Type B pancreatic cell (in vitro differentiated cells): ENCODE measurements at regions not wholly inside any gene's neighbourhood (a gene's known extent, or its start where the extent isn't known, plus 50 kb on each side); places are given as distances from the start of the nearest gene placed in this dataset.
A peak's percentile ranks its signal among the peaks of the same experiment; 100 is the strongest.

Experiments
- DNase-seq: peaks from one replicate; pipeline ENCODE4 v3.0.0; 2021; ENCODE audit warnings: mixed read lengths; ENCODE audit not compliant: unreplicated experiment; ENCODE audit errors: extremely low spot score
- H3K27ac Mint-ChIP-seq: 2 replicates; pipeline ENCODE4 v1.8.0; 2021; ENCODE audit warnings: mild to moderate bottlenecking, mixed read lengths
- H3K27me3 Mint-ChIP-seq: 2 replicates; pipeline ENCODE4 v1.8.0; 2021; ENCODE audit warnings: mixed read lengths
- H3K36me3 Mint-ChIP-seq: 2 replicates; pipeline ENCODE4 v1.8.0; 2021; ENCODE audit warnings: mixed read lengths
- H3K4me1 Mint-ChIP-seq: one replicate; pipeline ENCODE4 v1.8.0; 2021; ENCODE audit warnings: mixed read lengths; ENCODE audit not compliant: unreplicated experiment
- H3K4me3 Mint-ChIP-seq: 2 replicates; pipeline ENCODE4 v1.8.0; 2021; ENCODE audit warnings: mild to moderate bottlenecking, mixed read lengths
- H3K9me3 Mint-ChIP-seq: 2 replicates; pipeline ENCODE4 v1.8.0; 2021; ENCODE audit warnings: mixed read lengths
- CTCF ChIP-seq: fragments of 200-600 bp; sonication (generic); conservative IDR thresholded peaks from 2 replicates; pipeline ENCODE4 v1.5.0; 2021; ENCODE audit warnings: antibody characterized with exemption, mild to moderate bottlenecking

DNA sequence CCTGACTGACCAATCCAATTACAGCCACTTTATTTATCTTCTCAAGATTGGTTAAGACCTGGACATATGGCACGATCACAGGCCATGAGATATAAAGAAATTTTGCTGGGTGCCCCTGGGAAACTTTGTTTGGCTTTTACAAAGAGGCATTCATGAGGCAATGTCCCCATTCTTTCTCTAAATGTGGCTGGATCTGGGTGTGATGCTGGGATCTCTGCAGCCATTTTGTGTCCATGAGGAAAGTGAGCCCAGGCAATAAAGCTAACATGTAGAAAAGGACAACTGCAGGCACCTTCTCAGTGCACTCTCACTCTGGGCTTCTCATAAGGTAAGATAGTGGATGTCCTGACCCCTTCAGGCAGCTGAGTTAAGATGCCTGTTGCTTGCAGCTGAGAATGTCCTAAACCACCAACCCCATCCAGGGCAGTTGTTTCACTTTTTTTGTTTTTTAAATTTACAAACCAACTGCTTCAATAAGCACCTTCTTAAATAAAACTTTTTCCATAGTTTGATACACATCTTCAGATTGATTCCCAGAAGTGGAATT, 372.3 kb downstream of the MIAT start:
- Mint-ChIP-seq H3K9me3 (no peaks in the 10 kb centered on the region), H3K27ac (no peak overlapping the region), H3K36me3 (no peaks in the 10 kb centered on the region), H3K27me3 (peaks cover 42% of the 10 kb centered on the region), H3K4me1 (peaks cover 5% of the 10 kb centered on the region), H3K4me3 (no peak overlapping the region)
- DNase-seq, result no peak
- no peak for TF ChIP-seq CTCF

- Mint-ChIP-seq H3K4me1 (peaks cover 5% of the 10 kb centered on the region), H3K4me3 (no peak overlapping the region), H3K9me3 (no peaks in the 10 kb centered on the region), H3K27ac (no peak overlapping the region), H3K27me3 (peaks cover 35% of the 10 kb centered on the region), H3K36me3 (no peaks in the 10 kb centered on the region)
- peak; percentile 63 for TF ChIP-seq CTCF
- DNase-seq, result no peak
Observed at GRCh38 chr22:27032091-27032761, 374.8 kb downstream of the MIAT start.

- Mint-ChIP-seq H3K27ac (no peak overlapping the region), H3K4me1 (peaks cover 16% of the 10 kb centered on the region), H3K27me3 (peaks cover 24% of the 10 kb centered on the region), H3K4me3 (no peak overlapping the region), H3K9me3 (no peaks in the 10 kb centered on the region), H3K36me3 (no peaks in the 10 kb centered on the region)
- no peak for TF ChIP-seq CTCF
- DNase-seq, result no peak
Observed at GRCh38 chr22:27041745-27042310, 384.4 kb downstream of the MIAT start.

GRCh38 chr22:27043262-27043661, 385.9 kb downstream of the MIAT start:
- Mint-ChIP-seq H3K9me3 (no peaks in the 10 kb centered on the region), H3K4me3 (no peak overlapping the region), H3K27me3 (peaks cover 24% of the 10 kb centered on the region), H3K4me1 (peaks cover 16% of the 10 kb centered on the region), H3K36me3 (no peaks in the 10 kb centered on the region), H3K27ac (no peak overlapping the region)
- no peak for DNase-seq
- TF ChIP-seq CTCF, result no peak

- no peak overlapping the region for H3K27ac Mint-ChIP-seq
- peaks cover 25% of the 10 kb centered on the region for H3K27me3 Mint-ChIP-seq
- no peak for DNase-seq
Observed at GRCh38 chr22:27045103-27045947, 387.9 kb downstream of the MIAT start.

More at GRCh38 chr22:27045103-27045947, 387.9 kb downstream of the MIAT start:
- Mint-ChIP-seq H3K4me1 (peaks cover 16% of the 10 kb centered on the region), H3K4me3 (no peak overlapping the region), H3K36me3 (no peaks in the 10 kb centered on the region), H3K9me3 (no peaks in the 10 kb centered on the region)
- TF ChIP-seq CTCF, result no peak
